A172 (cell line): ENCODE measurements at regions not wholly inside any gene's neighbourhood (a gene's known extent, or its start where the extent isn't known, plus 50 kb on each side); places are given as distances from the start of the nearest gene placed in this dataset.
"Not testable (repeated sequence)": the region's sequence is repeated elsewhere in the genome, so short reads cannot be mapped to it uniquely, and the experiment has no call there.

Experiments used
- DNase-seq: peaks from one replicate; pipeline ENCODE4 v3.0.0-alpha.2; 2015; ENCODE audit warnings: low spot score

- DNase-seq: no peak
Observed at GRCh38 chr20:58579819-58580473, 64.7 kb upstream of the APCDD1L start.

- DNase-seq: no peak
Observed at GRCh38 chr20:58579069-58579818, 64.0 kb upstream of the APCDD1L start.

GRCh38 chr20:58577871-58578598, 62.8 kb upstream of the APCDD1L start:
- no peak for DNase-seq

- no peak for DNase-seq
Observed at GRCh38 chr20:58577139-58577806, 62.1 kb upstream of the APCDD1L start.

GRCh38 chr20:58576603-58576970, 61.4 kb upstream of the APCDD1L start:
- DNase-seq: no peak

GRCh38 chr20:58575776-58576602, 60.8 kb upstream of the APCDD1L start:
- no peak for DNase-seq

- DNase-seq: no peak
Observed at GRCh38 chr20:58574469-58574868, 59.3 kb upstream of the APCDD1L start.

GRCh38 chr20:58573986-58574385, 58.8 kb upstream of the APCDD1L start:
- no peak for DNase-seq

- DNase-seq: no peak
Observed at GRCh38 chr20:58573257-58573656, 58.1 kb upstream of the APCDD1L start.

GRCh38 chr20:58572428-58572763, 57.2 kb upstream of the APCDD1L start:
- DNase-seq: not testable (repeated sequence)

GRCh38 chr20:58571693-58572427, 56.7 kb upstream of the APCDD1L start:
- DNase-seq: peak; percentile 81

GRCh38 chr20:58571356-58571692, 56.1 kb upstream of the APCDD1L start:
- no peak for DNase-seq

- no peak for DNase-seq
Observed at GRCh38 chr20:58570204-58570859, 55.1 kb upstream of the APCDD1L start.

GRCh38 chr20:58569241-58570125, 54.3 kb upstream of the APCDD1L start:
- DNase-seq: no peak

GRCh38 chr20:58568483-58569240, 53.5 kb upstream of the APCDD1L start:
- DNase-seq: no peak

GRCh38 chr20:58568126-58568482, 52.9 kb upstream of the APCDD1L start:
- no peak for DNase-seq

GRCh38 chr20:58567437-58567836, 52.2 kb upstream of the APCDD1L start:
- DNase-seq: no peak

- no peak for DNase-seq
Observed at GRCh38 chr20:58566981-58567380, 51.8 kb upstream of the APCDD1L start.
